GM12878 (cell line): ENCODE measurements at regions not wholly inside any gene's neighbourhood (a gene's known extent, or its start where the extent isn't known, plus 50 kb on each side); places are given as distances from the start of the nearest gene placed in this dataset.

Experiments used
- ATAC-seq: fragments of 200-7000 bp; cut with Tn5 transposase; 3 replicates; pipeline ENCODE4 v1.9.1; 2020; ENCODE audit warnings: mild to moderate bottlenecking, moderate library complexity
- BruUV-seq: library from RNA; stranded (reverse); fragments of 400-500 nt; replicated peaks from 2 replicates; lab custom pipeline; 2021; lab: Mats Ljungman, UMichigan
- CTCF ChIA-PET: fragments of 300-600 bp; sonication (Branson Sonifier 250); formaldehyde crosslinking; extraction: SDS; loops from one replicate; lab custom pipeline; 2021; ENCODE audit warnings: inconsistent platforms; lab: Yijun Ruan, JAX
- POLR2A ChIA-PET: fragments of 350-600 bp; formaldehyde crosslinking; extraction: SDS; loops from one replicate; lab custom pipeline; 2021; ENCODE audit warnings: inconsistent platforms; lab: Charles Lee
- RAD21 ChIA-PET: fragments of 300-600 bp; sonication (Branson Sonifier 250); formaldehyde crosslinking; loops from one replicate; lab custom pipeline; 2023; ENCODE audit warnings: antibody characterized with exemption; ENCODE audit not compliant: unreplicated experiment; lab: Charles Lee
- SMC1A ChIA-PET: fragments of 300-600 bp; sonication (Branson Sonifier 250); formaldehyde crosslinking; loops from one replicate; lab custom pipeline; 2023; ENCODE audit not compliant: unreplicated experiment, uncharacterized antibody; lab: Charles Lee
- DNase-seq: peaks from one replicate; pipeline ENCODE4 v3.0.0-alpha.2; 2011; ENCODE audit warnings: low read depth, low spot score
- FAIRE-seq: peaks from 3 replicates; lab custom pipeline; 2011; peaks lifted over from hg19 to GRCh38; lab: Jason Lieb, UNC
- H2AFZ ChIP-seq: 2 replicates; pipeline ENCODE4 v1.6.0; 2011; ENCODE audit warnings: low read depth, low read length, control low read depth; ENCODE audit not compliant: control insufficient read depth
- H3K27ac ChIP-seq: 2 replicates; pipeline ENCODE4 v1.5.1; 2011; ENCODE audit warnings: control low read depth; ENCODE audit not compliant: control insufficient read depth, insufficient read depth
- H3K27me3 ChIP-seq, 2 experiments: replicated peaks in 1 of 2; 2 replicates each; pipeline versions ENCODE4 v1.6.0 to v1.6.1; 2011; ENCODE audit warnings: low read length in 1 of 2; ENCODE audit not compliant: control insufficient read depth in 2 of 2, insufficient read depth in 2 of 2
- H3K36me3 ChIP-seq, 2 experiments: 2 replicates each; pipeline ENCODE4 v1.5.1; 2011; ENCODE audit warnings: low read length in 1 of 2; ENCODE audit not compliant: control insufficient read depth in 2 of 2, insufficient read depth in 2 of 2
- H3K4me1 ChIP-seq: 2 replicates; pipeline ENCODE4 v1.6.1; 2011; ENCODE audit warnings: mild to moderate bottlenecking, low read length, moderate library complexity, mixed read lengths; ENCODE audit not compliant: control insufficient read depth, insufficient read depth
- H3K4me2 ChIP-seq: 2 replicates; pipeline ENCODE4 v1.6.0; 2011; ENCODE audit warnings: control low read depth; ENCODE audit not compliant: control insufficient read depth, insufficient read depth
- H3K4me3 ChIP-seq: fragments of 200-600 bp; sonication (generic); 2 replicates; pipeline ENCODE4 v1.5.1; 2016
- H3K79me2 ChIP-seq: 2 replicates; pipeline ENCODE4 v1.6.0; 2011; ENCODE audit warnings: low read length; ENCODE audit not compliant: control insufficient read depth, insufficient read depth
- H3K9ac ChIP-seq: 2 replicates; pipeline ENCODE4 v1.8.0; 2011; ENCODE audit warnings: low read length, control low read depth, mixed read lengths; ENCODE audit not compliant: control insufficient read depth, insufficient read depth
- H3K9me3 ChIP-seq: replicated peaks from 3 replicates; pipeline ENCODE4 v1.5.1; 2011; ENCODE audit warnings: mild to moderate bottlenecking, low read length; ENCODE audit not compliant: control insufficient read depth, insufficient read depth
- H4K20me1 ChIP-seq: 2 replicates; pipeline ENCODE4 v1.6.0; 2011; ENCODE audit not compliant: control insufficient read depth, insufficient read depth
- CHD4 ChIP-seq: fragments of 200-600 bp; sonication (generic); IDR thresholded peaks from 2 replicates; pipeline ENCODE4 v1.6.1; 2016; ENCODE audit warnings: mild to moderate bottlenecking
- MYB ChIP-seq: fragments of 150-350 bp; IDR thresholded peaks from 2 replicates; pipeline ENCODE4 v1.6.1; 2014; ENCODE audit warnings: mild to moderate bottlenecking, low read depth, low read length, borderline replicate concordance
- NFXL1 ChIP-seq: fragments of 450-650 bp; IDR thresholded peaks from 2 replicates; pipeline ENCODE4 v1.6.1; 2017; ENCODE audit warnings: antibody characterized with exemption, mild to moderate bottlenecking, borderline replicate concordance
- POLR2A ChIP-seq: IDR thresholded peaks from 2 replicates; pipeline ENCODE4 v1.6.1; 2011; ENCODE audit warnings: low read depth, mild to moderate bottlenecking, low read length
- WGBS: methylation state at CpG from one replicate; pipeline ENCODE4 v1.1.6; 2016; ENCODE audit warnings: low lambda C conversion rate; ENCODE audit not compliant: insufficient replicate concordance, insufficient coverage; ENCODE audit errors: missing lambda C conversion rate; 5-methylcytosine and 5-hydroxymethylcytosine counted together
- in situ Hi-C: fragments of 300-500 bp; cut with MboI; formaldehyde crosslinking; loops from 9 replicates; pipeline ENCODE4 v1.14.3; 2018; ENCODE audit warnings: mixed read lengths
- intact Hi-C: fragments of 100-400 bp; cut with micrococcal nuclease; formaldehyde crosslinking; loops from one replicate; pipeline ENCODE4 v1.14.2; 2022; ENCODE audit not compliant: unreplicated experiment
- TF ChIP-seq, protein P1 (sequence below): fragments of 450-650 bp; IDR thresholded peaks from 2 replicates; pipeline ENCODE4 v1.6.1; 2018; ENCODE audit warnings: mild to moderate bottlenecking, low read depth, moderate library complexity; ENCODE audit not compliant: partially characterized antibody
- TF ChIP-seq, protein P2 (sequence below): fragments of 450-650 bp; IDR thresholded peaks from 2 replicates; pipeline ENCODE4 v1.6.1; 2018; ENCODE audit warnings: borderline replicate concordance, mild to moderate bottlenecking; ENCODE audit not compliant: partially characterized antibody
- TF ChIP-seq, protein P3 (sequence below): IDR thresholded peaks from 2 replicates; pipeline ENCODE4 v1.6.1; 2011; ENCODE audit warnings: borderline replicate concordance, low read depth, mild to moderate bottlenecking, moderate library complexity, mixed read lengths, low read length; ENCODE audit not compliant: insufficient read depth; ENCODE audit errors: extremely low read length
- TF ChIP-seq, protein P4 (sequence below): fragments of 450-650 bp; IDR thresholded peaks from 2 replicates; pipeline ENCODE4 v1.6.1; 2017; ENCODE audit warnings: low read depth, mild to moderate bottlenecking, moderate library complexity
- TF ChIP-seq, protein P5 (sequence below): IDR thresholded peaks from 2 replicates; pipeline ENCODE4 v1.6.1; 2012; ENCODE audit warnings: low read length, inconsistent platforms
- TF ChIP-seq, protein P6 (sequence below): IDR thresholded peaks from 2 replicates; pipeline ENCODE4 v1.6.1; 2012; ENCODE audit warnings: low read depth, low read length, improper control_type of control experiment

DNA sequence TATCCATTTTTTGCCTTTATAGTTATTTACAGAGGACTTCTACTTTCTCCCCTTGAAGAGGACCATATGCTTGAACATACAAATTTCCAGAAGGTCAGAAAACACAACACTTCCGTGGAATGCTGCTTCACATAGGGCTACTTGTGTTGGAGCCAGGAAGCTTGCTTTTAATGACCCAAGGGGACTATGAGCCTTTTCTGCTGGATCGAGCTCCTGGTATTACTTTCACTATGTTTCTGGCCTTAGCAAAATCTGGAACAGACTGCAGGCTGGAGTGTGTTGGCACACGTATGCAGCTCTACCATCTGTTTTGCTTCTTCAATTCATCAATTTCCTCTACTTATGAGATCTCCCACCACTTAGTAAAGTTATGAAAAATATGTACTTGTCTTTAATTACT lies 69.3 kb upstream of the CBLB start (continued):
- TF ChIP-seq, protein P1, sequence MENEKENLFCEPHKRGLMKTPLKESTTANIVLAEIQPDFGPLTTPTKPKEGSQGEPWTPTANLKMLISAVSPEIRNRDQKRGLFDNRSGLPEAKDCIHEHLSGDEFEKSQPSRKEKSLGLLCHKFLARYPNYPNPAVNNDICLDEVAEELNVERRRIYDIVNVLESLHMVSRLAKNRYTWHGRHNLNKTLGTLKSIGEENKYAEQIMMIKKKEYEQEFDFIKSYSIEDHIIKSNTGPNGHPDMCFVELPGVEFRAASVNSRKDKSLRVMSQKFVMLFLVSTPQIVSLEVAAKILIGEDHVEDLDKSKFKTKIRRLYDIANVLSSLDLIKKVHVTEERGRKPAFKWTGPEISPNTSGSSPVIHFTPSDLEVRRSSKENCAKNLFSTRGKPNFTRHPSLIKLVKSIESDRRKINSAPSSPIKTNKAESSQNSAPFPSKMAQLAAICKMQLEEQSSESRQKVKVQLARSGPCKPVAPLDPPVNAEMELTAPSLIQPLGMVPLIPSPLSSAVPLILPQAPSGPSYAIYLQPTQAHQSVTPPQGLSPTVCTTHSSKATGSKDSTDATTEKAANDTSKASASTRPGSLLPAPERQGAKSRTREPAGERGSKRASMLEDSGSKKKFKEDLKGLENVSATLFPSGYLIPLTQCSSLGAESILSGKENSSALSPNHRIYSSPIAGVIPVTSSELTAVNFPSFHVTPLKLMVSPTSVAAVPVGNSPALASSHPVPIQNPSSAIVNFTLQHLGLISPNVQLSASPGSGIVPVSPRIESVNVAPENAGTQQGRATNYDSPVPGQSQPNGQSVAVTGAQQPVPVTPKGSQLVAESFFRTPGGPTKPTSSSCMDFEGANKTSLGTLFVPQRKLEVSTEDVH, result no peak

DNA sequence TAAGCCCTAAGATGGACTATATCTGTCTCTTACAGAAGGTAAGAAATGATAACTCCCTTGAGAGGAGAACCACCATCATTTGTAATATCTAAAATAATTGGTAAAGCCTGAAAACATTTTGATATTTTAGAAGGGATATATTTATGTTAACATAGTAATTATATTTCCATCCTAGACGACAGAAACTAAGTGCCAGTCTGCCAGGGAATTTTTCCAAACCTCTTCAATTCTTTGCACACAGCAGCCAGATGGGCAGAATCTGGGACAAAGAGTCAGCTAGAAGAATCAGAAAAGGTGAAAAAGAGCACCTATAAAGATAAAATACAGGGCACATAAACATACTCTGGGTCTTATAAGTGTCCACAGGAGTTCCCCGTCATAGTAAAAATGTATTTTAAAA lies 70.0 kb upstream of the CBLB start:
- H3K4me3 ChIP-seq, result no peak overlapping the region
- no peaks in the 10 kb centered on the region for H3K4me1 ChIP-seq
- TF ChIP-seq, protein P2, sequence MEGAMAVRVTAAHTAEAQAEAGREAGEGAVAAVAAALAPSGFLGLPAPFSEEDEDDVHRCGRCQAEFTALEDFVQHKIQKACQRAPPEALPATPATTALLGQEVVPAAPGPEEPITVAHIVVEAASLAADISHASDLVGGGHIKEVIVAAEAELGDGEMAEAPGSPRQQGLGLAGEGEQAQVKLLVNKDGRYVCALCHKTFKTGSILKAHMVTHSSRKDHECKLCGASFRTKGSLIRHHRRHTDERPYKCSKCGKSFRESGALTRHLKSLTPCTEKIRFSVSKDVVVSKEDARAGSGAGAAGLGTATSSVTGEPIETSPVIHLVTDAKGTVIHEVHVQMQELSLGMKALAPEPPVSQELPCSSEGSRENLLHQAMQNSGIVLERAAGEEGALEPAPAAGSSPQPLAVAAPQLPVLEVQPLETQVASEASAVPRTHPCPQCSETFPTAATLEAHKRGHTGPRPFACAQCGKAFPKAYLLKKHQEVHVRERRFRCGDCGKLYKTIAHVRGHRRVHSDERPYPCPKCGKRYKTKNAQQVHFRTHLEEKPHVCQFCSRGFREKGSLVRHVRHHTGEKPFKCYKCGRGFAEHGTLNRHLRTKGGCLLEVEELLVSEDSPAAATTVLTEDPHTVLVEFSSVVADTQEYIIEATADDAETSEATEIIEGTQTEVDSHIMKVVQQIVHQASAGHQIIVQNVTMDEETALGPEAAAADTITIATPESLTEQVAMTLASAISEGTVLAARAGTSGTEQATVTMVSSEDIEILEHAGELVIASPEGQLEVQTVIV, result no peak
- TF ChIP-seq, protein P3, sequence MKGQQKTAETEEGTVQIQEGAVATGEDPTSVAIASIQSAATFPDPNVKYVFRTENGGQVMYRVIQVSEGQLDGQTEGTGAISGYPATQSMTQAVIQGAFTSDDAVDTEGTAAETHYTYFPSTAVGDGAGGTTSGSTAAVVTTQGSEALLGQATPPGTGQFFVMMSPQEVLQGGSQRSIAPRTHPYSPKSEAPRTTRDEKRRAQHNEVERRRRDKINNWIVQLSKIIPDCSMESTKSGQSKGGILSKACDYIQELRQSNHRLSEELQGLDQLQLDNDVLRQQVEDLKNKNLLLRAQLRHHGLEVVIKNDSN, result no peak
- TF ChIP-seq, protein P4, sequence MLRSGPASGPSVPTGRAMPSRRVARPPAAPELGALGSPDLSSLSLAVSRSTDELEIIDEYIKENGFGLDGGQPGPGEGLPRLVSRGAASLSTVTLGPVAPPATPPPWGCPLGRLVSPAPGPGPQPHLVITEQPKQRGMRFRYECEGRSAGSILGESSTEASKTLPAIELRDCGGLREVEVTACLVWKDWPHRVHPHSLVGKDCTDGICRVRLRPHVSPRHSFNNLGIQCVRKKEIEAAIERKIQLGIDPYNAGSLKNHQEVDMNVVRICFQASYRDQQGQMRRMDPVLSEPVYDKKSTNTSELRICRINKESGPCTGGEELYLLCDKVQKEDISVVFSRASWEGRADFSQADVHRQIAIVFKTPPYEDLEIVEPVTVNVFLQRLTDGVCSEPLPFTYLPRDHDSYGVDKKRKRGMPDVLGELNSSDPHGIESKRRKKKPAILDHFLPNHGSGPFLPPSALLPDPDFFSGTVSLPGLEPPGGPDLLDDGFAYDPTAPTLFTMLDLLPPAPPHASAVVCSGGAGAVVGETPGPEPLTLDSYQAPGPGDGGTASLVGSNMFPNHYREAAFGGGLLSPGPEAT, result no peak
- TF ChIP-seq CHD4, result no peak
- TF ChIP-seq, protein P5, sequence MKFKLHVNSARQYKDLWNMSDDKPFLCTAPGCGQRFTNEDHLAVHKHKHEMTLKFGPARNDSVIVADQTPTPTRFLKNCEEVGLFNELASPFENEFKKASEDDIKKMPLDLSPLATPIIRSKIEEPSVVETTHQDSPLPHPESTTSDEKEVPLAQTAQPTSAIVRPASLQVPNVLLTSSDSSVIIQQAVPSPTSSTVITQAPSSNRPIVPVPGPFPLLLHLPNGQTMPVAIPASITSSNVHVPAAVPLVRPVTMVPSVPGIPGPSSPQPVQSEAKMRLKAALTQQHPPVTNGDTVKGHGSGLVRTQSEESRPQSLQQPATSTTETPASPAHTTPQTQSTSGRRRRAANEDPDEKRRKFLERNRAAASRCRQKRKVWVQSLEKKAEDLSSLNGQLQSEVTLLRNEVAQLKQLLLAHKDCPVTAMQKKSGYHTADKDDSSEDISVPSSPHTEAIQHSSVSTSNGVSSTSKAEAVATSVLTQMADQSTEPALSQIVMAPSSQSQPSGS, result no peak
- TF ChIP-seq MYB, result no peak
- TF ChIP-seq POLR2A, result no peak
- no peak for TF ChIP-seq NFXL1
- TF ChIP-seq, protein P6, sequence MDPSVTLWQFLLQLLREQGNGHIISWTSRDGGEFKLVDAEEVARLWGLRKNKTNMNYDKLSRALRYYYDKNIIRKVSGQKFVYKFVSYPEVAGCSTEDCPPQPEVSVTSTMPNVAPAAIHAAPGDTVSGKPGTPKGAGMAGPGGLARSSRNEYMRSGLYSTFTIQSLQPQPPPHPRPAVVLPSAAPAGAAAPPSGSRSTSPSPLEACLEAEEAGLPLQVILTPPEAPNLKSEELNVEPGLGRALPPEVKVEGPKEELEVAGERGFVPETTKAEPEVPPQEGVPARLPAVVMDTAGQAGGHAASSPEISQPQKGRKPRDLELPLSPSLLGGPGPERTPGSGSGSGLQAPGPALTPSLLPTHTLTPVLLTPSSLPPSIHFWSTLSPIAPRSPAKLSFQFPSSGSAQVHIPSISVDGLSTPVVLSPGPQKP, result no peak
- TF ChIP-seq, all 136 proteins: peak for 0
- RAD21 ChIA-PET, result no interaction called here
- no peak for ATAC-seq
- 68% methylated on average over 2 of the region's 2 CpGs for WGBS
- H3K79me2 ChIP-seq, result no peaks in the 10 kb centered on the region
- in situ Hi-C loops (no loop called here), intact Hi-C loops (no loop called here)
- DNase-seq, result no peak
- H3K27ac ChIP-seq, result no peak overlapping the region
- SMC1A ChIA-PET, result no interaction called here
- CTCF ChIA-PET, result interaction anchor here (1.1 kb wide), 1 partner anchor 11 kb away, joined by 4 read pairs; no protein-coding TSS in a partner anchor
- POLR2A ChIA-PET, result no interaction called here
- FAIRE-seq, result no peak
- H3K4me2 ChIP-seq, result no peak overlapping the region
- H3K36me3 ChIP-seq, result no peaks in the 10 kb centered on the region
- H2AFZ ChIP-seq, result no peak overlapping the region
- H3K27me3 ChIP-seq, result no peaks in the 10 kb centered on the region
- H4K20me1 ChIP-seq, result no peaks in the 10 kb centered on the region
- H3K9ac ChIP-seq, result no peak overlapping the region
- no TSS peak for BruUV-seq
- no peaks in the 10 kb centered on the region; the same call in 2 of the 3 replicates for H3K9me3 ChIP-seq
